ENCODE measurements at regions not wholly inside any gene's neighbourhood (a gene's known extent, or its start where the extent isn't known, plus 50 kb on each side); places are given as distances from the start of the nearest gene placed in this dataset.

- H3K4me2 ChIP-seq (ENCODE audit: extremely low read depth, insufficient read depth, low read length): no peak overlapping the region
- no peaks in the 10 kb centered on the region for H3K9me3 ChIP-seq (ENCODE audit: control insufficient read depth, insufficient read depth, low read depth, low read length)
- H3K4me1 ChIP-seq (ENCODE audit: control insufficient read depth, extremely low read depth, insufficient read depth, low read length): no peaks in the 10 kb centered on the region
- no peaks in the 10 kb centered on the region for H3K79me2 ChIP-seq (ENCODE audit: control insufficient read depth, insufficient read depth, low read length)
- no peak overlapping the region for H3K4me3 ChIP-seq (replicated peaks in 1 of 4; ENCODE audit: control extremely low read depth in 1 of 4, insufficient read depth in 1 of 4, low read depth in 3 of 4, low read length in 4 of 4)
- TF ChIP-seq EZH2 (IDR thresholded peaks at IDR 0.05; ENCODE audit: low read length, missing control alignments): no peak
- TF ChIP-seq, protein P1, sequence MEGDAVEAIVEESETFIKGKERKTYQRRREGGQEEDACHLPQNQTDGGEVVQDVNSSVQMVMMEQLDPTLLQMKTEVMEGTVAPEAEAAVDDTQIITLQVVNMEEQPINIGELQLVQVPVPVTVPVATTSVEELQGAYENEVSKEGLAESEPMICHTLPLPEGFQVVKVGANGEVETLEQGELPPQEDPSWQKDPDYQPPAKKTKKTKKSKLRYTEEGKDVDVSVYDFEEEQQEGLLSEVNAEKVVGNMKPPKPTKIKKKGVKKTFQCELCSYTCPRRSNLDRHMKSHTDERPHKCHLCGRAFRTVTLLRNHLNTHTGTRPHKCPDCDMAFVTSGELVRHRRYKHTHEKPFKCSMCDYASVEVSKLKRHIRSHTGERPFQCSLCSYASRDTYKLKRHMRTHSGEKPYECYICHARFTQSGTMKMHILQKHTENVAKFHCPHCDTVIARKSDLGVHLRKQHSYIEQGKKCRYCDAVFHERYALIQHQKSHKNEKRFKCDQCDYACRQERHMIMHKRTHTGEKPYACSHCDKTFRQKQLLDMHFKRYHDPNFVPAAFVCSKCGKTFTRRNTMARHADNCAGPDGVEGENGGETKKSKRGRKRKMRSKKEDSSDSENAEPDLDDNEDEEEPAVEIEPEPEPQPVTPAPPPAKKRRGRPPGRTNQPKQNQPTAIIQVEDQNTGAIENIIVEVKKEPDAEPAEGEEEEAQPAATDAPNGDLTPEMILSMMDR (conservative IDR thresholded peaks at IDR 0.05 in 1 of 2, IDR thresholded peaks at IDR 0.05 in 1 of 2; ENCODE audit: low read depth in 1 of 2, low read length in 2 of 2): no peak
- no peak overlapping the region for H3K9ac ChIP-seq (ENCODE audit: insufficient read depth, low read length)
- DNase-seq (ENCODE audit: low read depth in 2 of 2): no peak
- H3K36me3 ChIP-seq (ENCODE audit: control insufficient read depth, insufficient read depth, low read length): no peaks in the 10 kb centered on the region
- no peaks in the 10 kb centered on the region for H3K27me3 ChIP-seq (ENCODE audit: control insufficient read depth, insufficient read depth, low read length)
- no peak overlapping the region for H3K27ac ChIP-seq (ENCODE audit: insufficient read depth, low read length)
- no peaks in the 10 kb centered on the region for H4K20me1 ChIP-seq (ENCODE audit: control insufficient read depth, extremely low read depth, insufficient read depth, low read length)
- H2AFZ ChIP-seq (ENCODE audit: low read length): no peak overlapping the region
Measured at GRCh38 chr2:236440110-236440881, 129.3 kb upstream of the ACKR3 start.

- Histone ChIP-seq H3K4me2 (ENCODE audit: extremely low read depth, insufficient read depth, low read length) (no peak overlapping the region), H3K27ac (ENCODE audit: insufficient read depth, low read length) (no peak overlapping the region), H3K27me3 (ENCODE audit: control insufficient read depth, insufficient read depth, low read length) (no peaks in the 10 kb centered on the region), H3K4me1 (ENCODE audit: control insufficient read depth, extremely low read depth, insufficient read depth, low read length) (no peaks in the 10 kb centered on the region), H3K4me3 (replicated peaks in 1 of 4; ENCODE audit: control extremely low read depth in 1 of 4, insufficient read depth in 1 of 4, low read depth in 3 of 4, low read length in 4 of 4) (no peak overlapping the region), H2AFZ (ENCODE audit: low read length) (no peak overlapping the region), H3K36me3 (ENCODE audit: control insufficient read depth, insufficient read depth, low read length) (no peaks in the 10 kb centered on the region), H4K20me1 (ENCODE audit: control insufficient read depth, extremely low read depth, insufficient read depth, low read length) (no peaks in the 10 kb centered on the region), H3K9ac (ENCODE audit: insufficient read depth, low read length) (no peak overlapping the region), H3K79me2 (ENCODE audit: control insufficient read depth, insufficient read depth, low read length) (no peaks in the 10 kb centered on the region), H3K9me3 (ENCODE audit: control insufficient read depth, insufficient read depth, low read depth, low read length) (no peaks in the 10 kb centered on the region)
- no peak for DNase-seq (ENCODE audit: low read depth in 2 of 2)
- no peak for TF ChIP-seq EZH2 (IDR thresholded peaks at IDR 0.05; ENCODE audit: low read length, missing control alignments)
- TF ChIP-seq, protein P1 (conservative IDR thresholded peaks at IDR 0.05 in 1 of 2, IDR thresholded peaks at IDR 0.05 in 1 of 2; ENCODE audit: low read depth in 1 of 2, low read length in 2 of 2): no peak
Measured at GRCh38 chr2:236444187-236444586, 125.4 kb upstream of the ACKR3 start.

GRCh38 chr2:236445678-236446077 lies 123.9 kb upstream of the ACKR3 start:
- no peak for TF ChIP-seq EZH2 (IDR thresholded peaks at IDR 0.05; ENCODE audit: low read length, missing control alignments)
- TF ChIP-seq, protein P1 (conservative IDR thresholded peaks at IDR 0.05 in 1 of 2, IDR thresholded peaks at IDR 0.05 in 1 of 2; ENCODE audit: low read depth in 1 of 2, low read length in 2 of 2): no peak
- no peaks in the 10 kb centered on the region for H3K79me2 ChIP-seq (ENCODE audit: control insufficient read depth, insufficient read depth, low read length)
- no peaks in the 10 kb centered on the region for H3K36me3 ChIP-seq (ENCODE audit: control insufficient read depth, insufficient read depth, low read length)
- H3K27ac ChIP-seq (ENCODE audit: insufficient read depth, low read length): no peak overlapping the region
- H3K4me2 ChIP-seq (ENCODE audit: extremely low read depth, insufficient read depth, low read length): no peak overlapping the region
- no peaks in the 10 kb centered on the region for H3K9me3 ChIP-seq (ENCODE audit: control insufficient read depth, insufficient read depth, low read depth, low read length)
- no peaks in the 10 kb centered on the region for H4K20me1 ChIP-seq (ENCODE audit: control insufficient read depth, extremely low read depth, insufficient read depth, low read length)
- DNase-seq (ENCODE audit: low read depth in 2 of 2): no peak
- no peaks in the 10 kb centered on the region for H3K4me1 ChIP-seq (ENCODE audit: control insufficient read depth, extremely low read depth, insufficient read depth, low read length)
- no peak overlapping the region for H3K4me3 ChIP-seq (replicated peaks in 1 of 4; ENCODE audit: control extremely low read depth in 1 of 4, insufficient read depth in 1 of 4, low read depth in 3 of 4, low read length in 4 of 4)
- no peaks in the 10 kb centered on the region for H3K27me3 ChIP-seq (ENCODE audit: control insufficient read depth, insufficient read depth, low read length)
- H2AFZ ChIP-seq (ENCODE audit: low read length): no peak overlapping the region
- H3K9ac ChIP-seq (ENCODE audit: insufficient read depth, low read length): no peak overlapping the region

All from fibroblast of lung (primary cell).